ENCODE measurements at regions not wholly inside any gene's neighbourhood (a gene's known extent, or its start where the extent isn't known, plus 50 kb on each side); places are given as distances from the start of the nearest gene placed in this dataset.

- TF ChIP-seq CTCF (IDR thresholded peaks at IDR 0.05) (no peak), POLR2A (IDR thresholded peaks at IDR 0.05) (no peak)
Observed at GRCh38 chr10:1932692-1933094, 195.4 kb upstream of the ADARB2 start.

Measured in suprapubic skin (tissue), 3 donors.